SK-N-SH treated with all-trans-retinoic acid at 6 μM for 48 hours (cell line): ENCODE measurements at regions not wholly inside any gene's neighbourhood (a gene's known extent, or its start where the extent isn't known, plus 50 kb on each side); places are given as distances from the start of the nearest gene placed in this dataset.

ENCODE experiments used
- ATAC-seq: fragments of 200-7000 bp; cut with Tn5 transposase; 3 replicates; pipeline ENCODE4 v1.9.1; 2020; ENCODE audit warnings: mild to moderate bottlenecking, moderate library complexity
- ARNTL ChIP-seq: fragments of 450-650 bp; formaldehyde crosslinking; IDR thresholded peaks from 2 replicates; pipeline ENCODE4 v1.5.0; 2020; ENCODE audit warnings: low read depth, mild to moderate bottlenecking, moderate library complexity, borderline replicate concordance
- BACH2 ChIP-seq: fragments of 250-450 bp; sonication (Bioruptor Pico); IDR thresholded peaks from 2 replicates; pipeline ENCODE4 v1.9.0; 2021; ENCODE audit warnings: mild to moderate bottlenecking, borderline replicate concordance
- CSDC2 ChIP-seq: fragments of 250-450 bp; sonication (Bioruptor Pico); IDR thresholded peaks from 2 replicates; pipeline ENCODE4 v1.5.0; 2020; ENCODE audit warnings: mild to moderate bottlenecking, moderate library complexity
- ESRRG ChIP-seq: fragments of 250-450 bp; sonication (Bioruptor Pico); IDR thresholded peaks from 2 replicates; pipeline ENCODE4 v1.6.1; 2021; ENCODE audit warnings: mild to moderate bottlenecking
- GLIS3 ChIP-seq: fragments of 250-450 bp; sonication (Bioruptor Pico); IDR thresholded peaks from 2 replicates; pipeline ENCODE4 v1.5.0; 2020; ENCODE audit warnings: mild to moderate bottlenecking, moderate library complexity
- ISL1 ChIP-seq: fragments of 250-450 bp; sonication (Bioruptor Pico); IDR thresholded peaks from 2 replicates; pipeline ENCODE4 v2.1.2; 2022; ENCODE audit warnings: mild to moderate bottlenecking, moderate library complexity
- OSR1 ChIP-seq: fragments of 250-450 bp; sonication (Bioruptor Pico); IDR thresholded peaks from 2 replicates; pipeline ENCODE4 v1.8.0; 2022; ENCODE audit warnings: moderate library complexity, mild to moderate bottlenecking, inconsistent platforms
- PPARA ChIP-seq: fragments of 250-450 bp; sonication (Bioruptor Pico); IDR thresholded peaks from 2 replicates; pipeline ENCODE4 v1.5.0; 2020; ENCODE audit warnings: mild to moderate bottlenecking, borderline replicate concordance
- RARB ChIP-seq: fragments of 250-450 bp; sonication (Bioruptor Pico); IDR thresholded peaks from 2 replicates; pipeline ENCODE4 v1.8.0; 2021; ENCODE audit warnings: mild to moderate bottlenecking, moderate library complexity
- TCF4 ChIP-seq: fragments of 250-450 bp; sonication (Bioruptor Pico); IDR thresholded peaks from 2 replicates; pipeline ENCODE4 v1.8.0; 2021; ENCODE audit warnings: mild to moderate bottlenecking, moderate library complexity, borderline replicate concordance
- TOX ChIP-seq: fragments of 250-450 bp; sonication (Bioruptor Pico); IDR thresholded peaks from 2 replicates; pipeline ENCODE4 v1.8.0; 2021; ENCODE audit warnings: mild to moderate bottlenecking, moderate library complexity, borderline replicate concordance
- ZC3H10 ChIP-seq: fragments of 250-450 bp; sonication (Bioruptor Pico); IDR thresholded peaks from 2 replicates; pipeline ENCODE4 v1.5.1; 2021; ENCODE audit warnings: mild to moderate bottlenecking, moderate library complexity
- ZFP3 ChIP-seq: fragments of 250-450 bp; sonication (Bioruptor Pico); IDR thresholded peaks from 2 replicates; pipeline ENCODE4 v1.5.0; 2020; ENCODE audit warnings: mild to moderate bottlenecking, moderate library complexity
- ZFP30 ChIP-seq: fragments of 450-650 bp; formaldehyde crosslinking; IDR thresholded peaks from 2 replicates; pipeline ENCODE4 v1.5.0; 2022; ENCODE audit warnings: mild to moderate bottlenecking, moderate library complexity
- ZNF565 ChIP-seq: fragments of 450-650 bp; formaldehyde crosslinking; conservative IDR thresholded peaks from 2 replicates; pipeline ENCODE4 v1.5.0; 2020; ENCODE audit warnings: low read depth, mild to moderate bottlenecking, moderate library complexity
- ZNF70 ChIP-seq: fragments of 450-650 bp; formaldehyde crosslinking; IDR thresholded peaks from 2 replicates; pipeline ENCODE4 v1.5.0; 2020; ENCODE audit warnings: mild to moderate bottlenecking, moderate library complexity
- ZNF8 ChIP-seq: fragments of 450-650 bp; formaldehyde crosslinking; IDR thresholded peaks from 2 replicates; pipeline ENCODE4 v1.5.0; 2020; ENCODE audit warnings: mild to moderate bottlenecking, moderate library complexity
- TF ChIP-seq, protein P1 (sequence below): fragments of 250-450 bp; sonication (Bioruptor Pico); IDR thresholded peaks from 2 replicates; pipeline ENCODE4 v1.5.0; 2020; ENCODE audit warnings: mild to moderate bottlenecking, moderate library complexity
- TF ChIP-seq, protein P2 (sequence below): fragments of 250-450 bp; sonication (Bioruptor Pico); IDR thresholded peaks from 2 replicates; pipeline ENCODE4 v1.5.1; 2020; ENCODE audit warnings: low read depth, mild to moderate bottlenecking, moderate library complexity
- TF ChIP-seq, protein P3 (sequence below): fragments of 250-450 bp; sonication (Bioruptor Pico); IDR thresholded peaks from 2 replicates; pipeline ENCODE4 v1.8.0; 2020; ENCODE audit warnings: mild to moderate bottlenecking, moderate library complexity, borderline replicate concordance

DNA sequence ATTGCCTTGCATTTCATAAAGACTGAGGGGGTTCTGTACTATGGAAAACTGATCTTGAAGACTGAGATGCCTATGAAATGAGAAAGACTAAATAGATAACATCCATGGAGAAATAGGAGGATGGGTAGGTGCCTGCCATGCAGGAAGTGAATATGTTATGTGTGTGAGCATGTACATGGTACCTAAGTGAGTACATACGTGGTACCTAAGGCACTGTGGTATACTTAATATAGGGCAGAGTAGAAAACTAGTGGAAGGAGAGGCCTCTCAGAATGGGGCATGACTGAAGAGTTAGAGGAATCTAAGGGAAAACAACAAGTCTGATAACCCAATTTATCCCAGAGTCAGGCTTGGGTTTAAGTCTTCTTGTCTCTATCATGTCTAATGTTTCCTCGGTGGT, 161.8 kb upstream of the DCN start:
- no peak for ATAC-seq
- TF ChIP-seq TCF4 (CRISPR knock-in tag) (no peak), RARB (CRISPR knock-in tag) (no peak), PPARA (CRISPR knock-in tag) (no peak), BACH2 (no peak), ISL1 (CRISPR knock-in tag) (no peak), ZNF70 (no peak), GLIS3 (CRISPR knock-in tag) (no peak), TOX (no peak), OSR1 (CRISPR knock-in tag) (no peak)

DNA sequence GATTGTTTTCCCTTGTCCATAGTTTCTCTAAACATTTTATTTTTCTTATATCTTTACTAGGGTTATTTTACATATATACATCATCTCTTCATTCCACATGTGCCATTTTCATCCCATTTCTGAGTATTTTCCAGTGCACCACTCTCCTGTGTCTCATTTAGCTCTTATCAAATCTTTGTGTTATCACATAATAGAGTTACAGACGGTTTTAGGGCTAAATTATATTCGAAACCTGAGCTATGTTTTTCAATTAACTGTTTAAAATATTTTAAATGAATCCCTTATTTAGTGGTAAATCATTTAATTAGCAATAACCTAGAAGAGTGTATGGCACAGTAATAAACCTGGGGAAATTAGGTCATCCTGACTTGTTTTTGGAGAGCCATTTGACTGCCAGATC, 160.4 kb upstream of the DCN start:
- ATAC-seq = no peak
- TF ChIP-seq ZNF8 (CRISPR knock-in tag) = no peak
- TF ChIP-seq, protein P1, sequence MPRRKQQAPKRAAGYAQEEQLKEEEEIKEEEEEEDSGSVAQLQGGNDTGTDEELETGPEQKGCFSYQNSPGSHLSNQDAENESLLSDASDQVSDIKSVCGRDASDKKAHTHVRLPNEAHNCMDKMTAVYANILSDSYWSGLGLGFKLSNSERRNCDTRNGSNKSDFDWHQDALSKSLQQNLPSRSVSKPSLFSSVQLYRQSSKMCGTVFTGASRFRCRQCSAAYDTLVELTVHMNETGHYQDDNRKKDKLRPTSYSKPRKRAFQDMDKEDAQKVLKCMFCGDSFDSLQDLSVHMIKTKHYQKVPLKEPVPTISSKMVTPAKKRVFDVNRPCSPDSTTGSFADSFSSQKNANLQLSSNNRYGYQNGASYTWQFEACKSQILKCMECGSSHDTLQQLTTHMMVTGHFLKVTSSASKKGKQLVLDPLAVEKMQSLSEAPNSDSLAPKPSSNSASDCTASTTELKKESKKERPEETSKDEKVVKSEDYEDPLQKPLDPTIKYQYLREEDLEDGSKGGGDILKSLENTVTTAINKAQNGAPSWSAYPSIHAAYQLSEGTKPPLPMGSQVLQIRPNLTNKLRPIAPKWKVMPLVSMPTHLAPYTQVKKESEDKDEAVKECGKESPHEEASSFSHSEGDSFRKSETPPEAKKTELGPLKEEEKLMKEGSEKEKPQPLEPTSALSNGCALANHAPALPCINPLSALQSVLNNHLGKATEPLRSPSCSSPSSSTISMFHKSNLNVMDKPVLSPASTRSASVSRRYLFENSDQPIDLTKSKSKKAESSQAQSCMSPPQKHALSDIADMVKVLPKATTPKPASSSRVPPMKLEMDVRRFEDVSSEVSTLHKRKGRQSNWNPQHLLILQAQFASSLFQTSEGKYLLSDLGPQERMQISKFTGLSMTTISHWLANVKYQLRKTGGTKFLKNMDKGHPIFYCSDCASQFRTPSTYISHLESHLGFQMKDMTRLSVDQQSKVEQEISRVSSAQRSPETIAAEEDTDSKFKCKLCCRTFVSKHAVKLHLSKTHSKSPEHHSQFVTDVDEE (CRISPR knock-in tag) = peak; percentile 64; the same call in 1 of the 2 replicates
- peak; percentile 92 for TF ChIP-seq TCF4 (CRISPR knock-in tag)
- TF ChIP-seq ISL1 (CRISPR knock-in tag) = peak; percentile 51
- TF ChIP-seq, all 23 proteins: peak for 3

DNA sequence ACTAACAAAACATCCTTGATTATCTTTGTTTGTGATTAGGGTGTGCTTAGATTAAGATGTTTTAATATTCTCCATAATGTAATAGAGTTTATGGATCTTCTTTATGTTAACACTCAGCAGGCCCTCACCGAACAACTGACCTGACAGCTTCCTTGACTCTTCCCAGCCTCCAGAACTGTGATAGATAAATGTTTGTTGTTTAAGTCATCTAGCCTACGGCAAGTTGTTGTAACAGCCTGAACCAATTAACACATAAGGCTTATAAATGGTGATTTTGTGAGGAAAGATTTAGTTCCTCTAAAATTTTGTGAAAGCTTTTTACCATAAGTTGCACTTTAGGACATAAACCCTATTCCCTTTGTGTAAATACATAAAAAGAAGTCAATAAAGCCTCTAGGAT, 156.5 kb upstream of the DCN start:
- no peak for ATAC-seq
- TF ChIP-seq ZNF8 (CRISPR knock-in tag) = no peak
- TF ChIP-seq ZNF565 (CRISPR knock-in tag) = no peak
- no peak for TF ChIP-seq ESRRG
- TF ChIP-seq ZNF70 = no peak
- TF ChIP-seq ARNTL (CRISPR knock-in tag) = no peak
- TF ChIP-seq, protein P1 (CRISPR knock-in tag) = no peak
- TF ChIP-seq, protein P2, sequence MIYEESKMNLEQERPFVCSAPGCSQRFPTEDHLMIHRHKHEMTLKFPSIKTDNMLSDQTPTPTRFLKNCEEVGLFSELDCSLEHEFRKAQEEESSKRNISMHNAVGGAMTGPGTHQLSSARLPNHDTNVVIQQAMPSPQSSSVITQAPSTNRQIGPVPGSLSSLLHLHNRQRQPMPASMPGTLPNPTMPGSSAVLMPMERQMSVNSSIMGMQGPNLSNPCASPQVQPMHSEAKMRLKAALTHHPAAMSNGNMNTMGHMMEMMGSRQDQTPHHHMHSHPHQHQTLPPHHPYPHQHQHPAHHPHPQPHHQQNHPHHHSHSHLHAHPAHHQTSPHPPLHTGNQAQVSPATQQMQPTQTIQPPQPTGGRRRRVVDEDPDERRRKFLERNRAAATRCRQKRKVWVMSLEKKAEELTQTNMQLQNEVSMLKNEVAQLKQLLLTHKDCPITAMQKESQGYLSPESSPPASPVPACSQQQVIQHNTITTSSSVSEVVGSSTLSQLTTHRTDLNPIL (CRISPR knock-in tag) = no peak

DNA sequence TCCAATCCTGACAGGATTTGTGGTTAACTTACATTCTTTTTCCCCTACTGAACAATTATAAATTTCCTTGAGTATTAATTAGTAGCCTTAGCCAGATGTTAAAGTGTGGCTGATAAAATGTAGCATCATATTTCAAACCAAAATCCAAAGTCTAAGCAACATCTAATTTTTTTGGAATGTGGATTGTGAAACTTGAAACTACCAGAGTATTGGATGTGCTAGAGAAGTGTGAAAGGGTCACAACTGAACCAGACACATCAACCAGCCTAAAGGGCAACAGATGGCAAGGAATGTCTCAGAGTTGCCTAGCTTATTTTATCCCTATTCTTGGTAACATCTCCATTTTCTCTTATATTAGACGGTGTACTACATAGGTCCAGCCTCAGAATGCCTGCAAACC, 153.1 kb upstream of the DCN start:
- no peak for ATAC-seq
- TF ChIP-seq ARNTL (CRISPR knock-in tag) (no peak), ZC3H10 (no peak), ZFP30 (no peak), RARB (CRISPR knock-in tag) (no peak), ISL1 (CRISPR knock-in tag) (no peak)
- TF ChIP-seq, protein P1 (CRISPR knock-in tag) = no peak

DNA sequence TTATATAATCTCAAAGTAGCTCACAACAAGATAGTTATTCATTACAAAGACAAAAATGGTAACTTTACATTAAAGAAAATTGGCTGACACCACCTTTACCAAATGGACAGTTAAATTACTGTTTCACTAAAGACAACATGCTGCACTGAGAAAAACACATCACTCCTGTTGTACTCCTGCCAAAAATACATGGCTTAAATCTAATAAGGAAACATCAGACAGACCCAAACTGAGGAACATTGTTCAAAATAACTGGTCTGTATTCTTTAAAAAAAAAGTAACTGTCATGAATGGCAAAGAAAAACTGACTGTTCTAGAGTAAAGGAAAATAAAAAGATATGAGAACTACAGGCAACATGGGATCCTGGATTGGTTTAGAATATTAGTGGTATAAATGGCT, 151.3 kb upstream of the DCN start:
- TF ChIP-seq, protein P3, sequence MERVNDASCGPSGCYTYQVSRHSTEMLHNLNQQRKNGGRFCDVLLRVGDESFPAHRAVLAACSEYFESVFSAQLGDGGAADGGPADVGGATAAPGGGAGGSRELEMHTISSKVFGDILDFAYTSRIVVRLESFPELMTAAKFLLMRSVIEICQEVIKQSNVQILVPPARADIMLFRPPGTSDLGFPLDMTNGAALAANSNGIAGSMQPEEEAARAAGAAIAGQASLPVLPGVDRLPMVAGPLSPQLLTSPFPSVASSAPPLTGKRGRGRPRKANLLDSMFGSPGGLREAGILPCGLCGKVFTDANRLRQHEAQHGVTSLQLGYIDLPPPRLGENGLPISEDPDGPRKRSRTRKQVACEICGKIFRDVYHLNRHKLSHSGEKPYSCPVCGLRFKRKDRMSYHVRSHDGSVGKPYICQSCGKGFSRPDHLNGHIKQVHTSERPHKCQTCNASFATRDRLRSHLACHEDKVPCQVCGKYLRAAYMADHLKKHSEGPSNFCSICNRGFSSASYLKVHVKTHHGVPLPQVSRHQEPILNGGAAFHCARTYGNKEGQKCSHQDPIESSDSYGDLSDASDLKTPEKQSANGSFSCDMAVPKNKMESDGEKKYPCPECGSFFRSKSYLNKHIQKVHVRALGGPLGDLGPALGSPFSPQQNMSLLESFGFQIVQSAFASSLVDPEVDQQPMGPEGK (CRISPR knock-in tag) = no peak
- TF ChIP-seq OSR1 (CRISPR knock-in tag) (no peak), GLIS3 (CRISPR knock-in tag) (no peak), ISL1 (CRISPR knock-in tag) (peak; percentile 36; the same call in 1 of the 2 replicates), ZFP3 (CRISPR knock-in tag) (no peak), CSDC2 (no peak)
- no peak for ATAC-seq
